Inferior parietal cortex (tissue), 1 donor: ENCODE measurements at regions not wholly inside any gene's neighbourhood (a gene's known extent, or its start where the extent isn't known, plus 50 kb on each side); places are given as distances from the start of the nearest gene placed in this dataset.

Experiments
- DNase-seq: peaks from one replicate; pipeline ENCODE4 v3.0.0-alpha.2; 2016; ENCODE audit errors: extremely low spot score

GRCh38 chr12:43179486-43179885, 372.5 kb downstream of the ADAMTS20 start:
- DNase-seq: no peak

GRCh38 chr12:43177276-43177675, 374.7 kb downstream of the ADAMTS20 start:
- DNase-seq: no peak

GRCh38 chr12:43169115-43169681, 382.8 kb downstream of the ADAMTS20 start:
- no peak for DNase-seq

GRCh38 chr12:43167691-43168090, 384.3 kb downstream of the ADAMTS20 start:
- no peak for DNase-seq

GRCh38 chr12:43165351-43165750, 386.7 kb downstream of the ADAMTS20 start:
- DNase-seq: no peak

GRCh38 chr12:43162138-43162537, 389.9 kb downstream of the ADAMTS20 start:
- no peak for DNase-seq

GRCh38 chr12:43159506-43159905, 392.5 kb downstream of the ADAMTS20 start:
- no peak for DNase-seq

- no peak for DNase-seq
Observed at GRCh38 chr12:43158126-43158525, 393.9 kb downstream of the ADAMTS20 start.

- DNase-seq: no peak
Observed at GRCh38 chr12:43155376-43155775, 396.6 kb downstream of the ADAMTS20 start.

- DNase-seq: no peak
Observed at GRCh38 chr12:43154498-43155045, 397.4 kb downstream of the ADAMTS20 start.

- DNase-seq: no peak
Observed at GRCh38 chr12:43151441-43151981, 400.5 kb downstream of the ADAMTS20 start.

- no peak for DNase-seq
Observed at GRCh38 chr12:43148691-43149090, 403.3 kb downstream of the ADAMTS20 start.

GRCh38 chr12:43147878-43148277, 404.1 kb downstream of the ADAMTS20 start:
- DNase-seq: no peak

GRCh38 chr12:43145481-43145880, 406.5 kb downstream of the ADAMTS20 start:
- DNase-seq: no peak

GRCh38 chr12:43143278-43143677, 408.7 kb downstream of the ADAMTS20 start:
- DNase-seq: no peak

- DNase-seq: no peak
Observed at GRCh38 chr12:43132291-43132690, 419.7 kb downstream of the ADAMTS20 start.

GRCh38 chr12:43131301-43131700, 420.7 kb downstream of the ADAMTS20 start:
- DNase-seq: no peak

GRCh38 chr12:43127886-43128549, 424.0 kb downstream of the ADAMTS20 start:
- no peak for DNase-seq

- no peak for DNase-seq
Observed at GRCh38 chr12:43126652-43127375, 425.2 kb downstream of the ADAMTS20 start.

GRCh38 chr12:43123461-43123860, 428.5 kb downstream of the ADAMTS20 start:
- no peak for DNase-seq

- no peak for DNase-seq
Observed at GRCh38 chr12:43120150-43120549, 431.9 kb downstream of the ADAMTS20 start.

GRCh38 chr12:43118881-43119280, 433.1 kb downstream of the ADAMTS20 start:
- no peak for DNase-seq

GRCh38 chr12:43118234-43118633, 433.8 kb downstream of the ADAMTS20 start:
- no peak for DNase-seq
